HG02678 (cell line): ENCODE measurements at regions not wholly inside any gene's neighbourhood (a gene's known extent, or its start where the extent isn't known, plus 50 kb on each side); places are given as distances from the start of the nearest gene placed in this dataset.

Source experiments
- ATAC-seq: cut with Tn5 transposase; IDR thresholded peaks from one replicate; pipeline ENCODE4 v1.9.1; 2021; ENCODE audit warnings: mild to moderate bottlenecking, moderate library complexity; ENCODE audit not compliant: unreplicated experiment

- no peak for ATAC-seq
Observed at GRCh38 chr14:99098199-99098598, 173.8 kb downstream of the BCL11B start.

DNA sequence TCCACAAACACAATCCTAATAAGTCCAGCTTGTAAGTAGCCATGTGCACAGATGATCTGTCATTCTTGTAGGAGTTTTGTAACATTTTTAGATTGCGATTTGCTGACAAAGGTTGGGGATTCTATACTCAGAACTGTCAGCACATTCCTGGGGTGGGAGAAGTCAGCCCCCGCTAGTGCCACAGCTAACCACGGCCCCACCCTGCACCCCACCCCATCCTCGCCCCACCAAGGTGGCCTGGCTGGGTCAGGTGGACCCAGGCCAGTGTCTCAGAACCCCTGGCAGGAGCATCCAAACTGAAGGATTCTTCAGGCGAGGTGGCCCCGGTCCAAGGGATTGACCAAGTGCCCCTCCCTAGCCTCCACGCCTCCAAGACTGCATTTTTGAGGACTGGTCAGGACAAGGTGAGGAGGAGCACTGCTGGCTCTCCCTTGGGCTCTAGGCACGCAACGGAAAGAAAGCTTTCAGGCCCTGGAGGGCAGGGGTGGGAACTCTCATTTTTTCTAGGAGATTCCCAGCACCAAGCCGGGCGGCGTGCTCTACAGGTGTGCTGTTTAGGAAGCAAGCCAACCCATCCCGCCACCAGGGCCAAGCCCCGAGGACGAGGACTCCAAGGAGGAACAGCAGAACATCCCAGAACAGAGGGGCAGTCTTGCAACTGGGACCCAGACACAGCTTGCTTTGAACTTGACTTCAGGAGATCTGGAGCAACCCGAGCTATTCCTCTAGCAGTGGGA, 172.8 kb downstream of the BCL11B start:
- no peak for ATAC-seq

DNA sequence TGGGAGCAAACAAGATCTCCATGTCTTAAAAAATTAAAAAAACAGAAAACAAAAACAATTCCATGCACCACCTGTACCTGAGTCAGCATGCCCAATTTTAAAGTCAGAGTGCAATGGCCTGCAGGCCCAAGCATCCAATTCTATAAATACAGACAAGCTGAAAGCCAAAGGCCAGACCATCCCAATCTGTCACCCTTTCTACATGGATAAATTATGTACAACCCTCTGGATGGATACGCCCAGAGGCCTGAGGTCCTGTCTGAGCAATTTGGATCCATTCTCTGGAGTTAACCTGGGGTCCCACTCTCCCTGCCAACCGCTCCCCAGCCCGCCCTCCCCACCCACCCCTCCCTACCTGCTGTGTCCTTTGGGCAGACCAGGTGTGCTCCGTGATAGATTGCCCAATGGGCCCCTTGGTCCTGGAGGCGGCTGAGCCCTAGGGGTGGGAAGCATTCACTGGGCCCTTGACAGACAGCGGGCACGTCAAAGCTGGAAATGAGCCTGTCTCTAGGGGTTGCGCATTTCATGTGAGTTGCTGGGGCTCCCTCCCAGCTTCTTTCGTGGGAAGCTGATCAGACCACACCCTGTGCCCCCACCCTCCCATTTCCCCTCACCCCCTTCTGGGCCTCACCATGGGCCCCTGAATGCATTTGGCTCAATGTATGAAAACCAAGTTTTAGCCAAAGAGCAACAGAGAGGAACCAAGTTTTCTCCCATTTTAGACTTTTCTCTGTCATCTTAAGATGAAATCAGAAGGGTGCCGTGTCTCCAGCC, 171.3 kb downstream of the BCL11B start:
- ATAC-seq, result no peak

DNA sequence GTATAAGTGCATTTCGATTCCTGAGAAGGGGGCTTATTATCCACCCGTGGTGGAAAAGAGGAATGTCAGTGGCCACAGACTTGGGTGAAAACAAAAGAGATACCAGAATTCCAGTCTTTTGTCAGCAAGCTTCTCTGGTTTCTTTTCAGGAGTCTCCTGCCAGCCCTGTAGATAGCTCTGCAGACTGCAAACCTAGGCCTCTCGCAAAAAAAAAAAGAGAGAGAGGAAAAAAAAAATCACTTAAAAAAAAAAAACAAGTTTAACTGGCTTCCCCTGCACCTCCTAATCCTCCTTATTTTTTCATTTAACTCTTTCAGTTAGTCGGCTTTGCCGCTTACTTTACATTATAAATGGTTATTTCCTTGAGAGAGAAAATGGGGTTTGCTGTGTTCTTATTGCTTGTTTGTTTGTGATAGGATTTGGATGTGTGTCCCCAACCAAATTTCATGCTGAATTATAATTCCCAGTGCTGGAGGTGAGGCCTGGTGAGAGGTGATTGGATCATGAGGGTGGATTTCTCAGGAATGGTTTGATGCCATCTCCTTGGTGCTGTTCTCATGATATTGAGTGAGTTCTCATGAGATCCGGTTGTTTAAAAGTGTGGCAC, 170.0 kb downstream of the BCL11B start:
- ATAC-seq, result no peak

GRCh38 chr14:99116741-99117295, 155.2 kb downstream of the BCL11B start:
- no peak for ATAC-seq

- ATAC-seq, result no peak
Observed at GRCh38 chr14:99117671-99118045, 154.3 kb downstream of the BCL11B start.

DNA sequence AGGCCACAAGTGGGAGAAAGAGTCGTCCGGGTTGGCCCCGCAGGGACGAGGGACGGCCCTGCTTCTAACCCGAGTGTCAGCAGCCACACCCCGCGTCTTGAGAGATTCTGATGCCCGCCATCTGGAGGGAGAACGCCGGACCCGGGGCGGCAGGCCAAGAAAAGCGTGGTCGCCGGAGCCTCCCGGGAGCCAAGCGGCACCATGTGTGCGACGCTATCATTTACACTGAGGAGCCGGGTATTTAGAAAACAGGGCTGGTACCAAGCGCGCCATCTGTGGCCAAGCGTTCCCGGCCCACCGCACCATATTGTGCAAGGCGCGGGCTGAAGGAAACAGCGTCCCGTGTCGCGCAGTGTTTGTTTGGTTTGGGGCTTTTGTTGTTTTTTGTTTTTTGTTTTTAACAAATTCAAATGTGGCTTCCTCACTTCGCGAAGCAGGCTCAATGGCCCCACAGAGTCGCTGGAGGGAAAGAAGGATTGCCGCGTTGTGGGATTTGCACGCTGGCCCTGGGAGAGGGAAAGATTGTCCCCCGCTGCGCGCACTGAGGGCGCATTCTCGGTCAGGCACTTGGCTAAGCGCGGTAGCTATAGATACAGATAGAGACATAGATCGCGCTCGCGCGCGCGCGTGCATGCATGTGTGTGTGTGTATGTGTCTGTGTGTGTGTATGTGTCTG, 153.8 kb downstream of the BCL11B start:
- ATAC-seq, result no peak

- no peak for ATAC-seq
Observed at GRCh38 chr14:99118946-99119345, 153.1 kb downstream of the BCL11B start.
